Stomach (tissue), 4 donors: ENCODE measurements at regions not wholly inside any gene's neighbourhood (a gene's known extent, or its start where the extent isn't known, plus 50 kb on each side); places are given as distances from the start of the nearest gene placed in this dataset.

Experiments
- EP300 ChIP-seq: sonication (generic); formaldehyde crosslinking; IDR thresholded peaks from one replicate; pipeline ENCODE4 v1.6.1; 2017; ENCODE audit warnings: antibody characterized with exemption
- POLR2A ChIP-seq, 4 donors: fragments of 450-650 bp; IDR thresholded peaks; one replicate each; pipeline ENCODE4 v1.6.1; 2016; ENCODE audit warnings: antibody characterized with exemption in 4 of 4, control low read depth in 2 of 4, mild to moderate bottlenecking in 1 of 4, moderate library complexity in 1 of 4
- POLR2AphosphoS5 ChIP-seq, 3 donors: sonication (generic); formaldehyde crosslinking; IDR thresholded peaks; one replicate each; pipeline ENCODE4 v1.6.1; 2016; ENCODE audit warnings: antibody characterized with exemption in 3 of 3
- TF ChIP-seq, protein P1 (sequence below), 7 experiments: fragments of 450-650 bp in 4 of 7; fragments of 200-600 bp in 3 of 7; sonication (generic) in 3 of 7; IDR thresholded peaks; one replicate each; pipeline ENCODE4 v1.5.1; 2016 to 2019; ENCODE audit warnings: antibody characterized with exemption in 7 of 7, control low read depth in 2 of 7, mild to moderate bottlenecking in 1 of 7

DNA sequence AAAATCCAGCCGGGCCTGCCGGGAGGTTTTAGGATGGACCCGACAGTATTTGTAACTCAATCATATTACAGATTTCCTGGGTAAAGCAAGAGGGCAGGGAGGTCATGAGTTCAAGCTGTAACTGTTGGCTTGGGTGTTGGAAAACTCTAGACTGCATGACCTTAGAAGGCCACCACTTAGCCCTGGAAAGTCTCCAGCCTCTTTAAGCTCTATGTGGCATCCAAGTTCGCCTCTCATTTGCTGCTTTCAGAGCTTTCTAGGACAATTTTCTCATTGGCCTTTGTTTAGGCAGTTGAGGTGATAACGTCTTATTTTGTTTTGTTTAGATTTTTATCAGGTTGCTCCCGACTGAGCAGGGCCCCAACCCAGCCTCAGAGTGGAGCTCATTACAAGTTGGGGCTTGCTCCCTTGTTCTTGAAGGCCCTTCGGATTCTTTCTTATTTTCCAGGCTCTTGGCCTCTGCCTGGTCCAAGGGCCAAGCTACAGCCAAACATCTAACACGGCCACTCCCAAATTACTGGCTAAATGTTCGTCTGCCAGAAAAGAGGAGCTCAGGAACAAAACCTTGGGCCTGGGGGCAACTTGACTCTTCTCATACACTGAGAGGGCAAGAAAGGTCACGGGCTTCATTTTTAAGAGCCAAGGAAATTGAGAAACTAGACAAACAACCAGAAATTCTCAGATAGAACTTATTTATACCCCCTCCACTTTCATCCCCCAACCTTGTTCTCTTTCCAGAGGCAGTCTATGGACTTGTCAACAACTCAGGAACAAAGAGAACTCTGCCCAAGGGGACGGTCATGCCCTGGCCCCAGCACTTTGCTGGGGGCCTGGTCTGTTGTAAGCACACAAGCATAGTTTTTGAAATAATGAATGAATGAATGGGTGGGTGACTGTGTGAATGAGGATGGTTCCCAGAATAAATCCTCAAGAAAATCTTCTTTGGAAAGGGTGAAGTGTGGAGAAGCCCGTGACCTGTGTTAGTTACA, 526.9 kb downstream of the BNC2 start:
- TF ChIP-seq, protein P1, sequence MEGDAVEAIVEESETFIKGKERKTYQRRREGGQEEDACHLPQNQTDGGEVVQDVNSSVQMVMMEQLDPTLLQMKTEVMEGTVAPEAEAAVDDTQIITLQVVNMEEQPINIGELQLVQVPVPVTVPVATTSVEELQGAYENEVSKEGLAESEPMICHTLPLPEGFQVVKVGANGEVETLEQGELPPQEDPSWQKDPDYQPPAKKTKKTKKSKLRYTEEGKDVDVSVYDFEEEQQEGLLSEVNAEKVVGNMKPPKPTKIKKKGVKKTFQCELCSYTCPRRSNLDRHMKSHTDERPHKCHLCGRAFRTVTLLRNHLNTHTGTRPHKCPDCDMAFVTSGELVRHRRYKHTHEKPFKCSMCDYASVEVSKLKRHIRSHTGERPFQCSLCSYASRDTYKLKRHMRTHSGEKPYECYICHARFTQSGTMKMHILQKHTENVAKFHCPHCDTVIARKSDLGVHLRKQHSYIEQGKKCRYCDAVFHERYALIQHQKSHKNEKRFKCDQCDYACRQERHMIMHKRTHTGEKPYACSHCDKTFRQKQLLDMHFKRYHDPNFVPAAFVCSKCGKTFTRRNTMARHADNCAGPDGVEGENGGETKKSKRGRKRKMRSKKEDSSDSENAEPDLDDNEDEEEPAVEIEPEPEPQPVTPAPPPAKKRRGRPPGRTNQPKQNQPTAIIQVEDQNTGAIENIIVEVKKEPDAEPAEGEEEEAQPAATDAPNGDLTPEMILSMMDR (IDR thresholded peaks at IDR 0.05): no peak
- TF ChIP-seq POLR2AphosphoS5 (IDR thresholded peaks at IDR 0.05) (no peak), POLR2A (IDR thresholded peaks at IDR 0.05) (no peak), EP300 (no peak)
